ENCODE measurements at regions not wholly inside any gene's neighbourhood (a gene's known extent, or its start where the extent isn't known, plus 50 kb on each side); places are given as distances from the start of the nearest gene placed in this dataset.

GRCh38 chr7:46649876-46650275 is 728.8 kb upstream of the IGFBP3 start:
- CTCF ChIA-PET, result no interaction called here
- no peak for TF ChIP-seq FOXM1 (IDR thresholded peaks at IDR 0.05; ENCODE audit: borderline replicate concordance)
- no peak for TF ChIP-seq BHLHE40 (IDR thresholded peaks at IDR 0.05; ENCODE audit: borderline replicate concordance)
- no peak for TF ChIP-seq LEF1 (IDR thresholded peaks at IDR 0.05; ENCODE audit: borderline replicate concordance)
- no peak for TF ChIP-seq FOXK2 (IDR thresholded peaks at IDR 0.05)
- TF ChIP-seq L3MBTL2 (conservative IDR thresholded peaks at IDR 0.05), result no peak
- TF ChIP-seq SUZ12 (IDR thresholded peaks at IDR 0.05), result no peak
- no peak for TF ChIP-seq ZNF384 (IDR thresholded peaks at IDR 0.05)
- no peak for TF ChIP-seq HDGF (IDR thresholded peaks at IDR 0.05; ENCODE audit: borderline replicate concordance)
- POLR2A ChIA-PET, result no interaction called here
- DNase-seq (ENCODE audit: extremely low spot score), result no peak

- ChIA-PET POLR2A (no interaction called here), CTCF (no interaction called here)
- no peak for DNase-seq (ENCODE audit: extremely low spot score)
- no peak for TF ChIP-seq NFRKB (IDR thresholded peaks at IDR 0.05)
- TF ChIP-seq TARDBP (IDR thresholded peaks at IDR 0.05), result no peak
- no peak for TF ChIP-seq FOXM1 (IDR thresholded peaks at IDR 0.05; ENCODE audit: borderline replicate concordance)
- TF ChIP-seq BHLHE40 (IDR thresholded peaks at IDR 0.05; ENCODE audit: borderline replicate concordance), result no peak
- TF ChIP-seq ELF4 (IDR thresholded peaks at IDR 0.05), result no peak
- no peak for TF ChIP-seq LEF1 (IDR thresholded peaks at IDR 0.05; ENCODE audit: borderline replicate concordance)
Measured at GRCh38 chr7:46637793-46638735, 717.0 kb upstream of the IGFBP3 start.

GRCh38 chr7:46636022-46636421 is 715.0 kb upstream of the IGFBP3 start:
- no peak for TF ChIP-seq SP1 (IDR thresholded peaks at IDR 0.05)
- TF ChIP-seq SUZ12 (IDR thresholded peaks at IDR 0.05), result no peak
- no peak for TF ChIP-seq LEF1 (IDR thresholded peaks at IDR 0.05; ENCODE audit: borderline replicate concordance)
- TF ChIP-seq FOXM1 (IDR thresholded peaks at IDR 0.05; ENCODE audit: borderline replicate concordance), result no peak
- TF ChIP-seq FOXK2 (IDR thresholded peaks at IDR 0.05), result no peak
- TF ChIP-seq PKNOX1 (IDR thresholded peaks at IDR 0.05), result no peak
- no peak for TF ChIP-seq NFRKB (IDR thresholded peaks at IDR 0.05)
- no peak for TF ChIP-seq ARNT (IDR thresholded peaks at IDR 0.05)
- TF ChIP-seq TARDBP (IDR thresholded peaks at IDR 0.05), result no peak
- TF ChIP-seq CTBP1 (IDR thresholded peaks at IDR 0.05; ENCODE audit: borderline replicate concordance), result no peak
- no peak for TF ChIP-seq ELF4 (IDR thresholded peaks at IDR 0.05)
- TF ChIP-seq BHLHE40 (IDR thresholded peaks at IDR 0.05; ENCODE audit: borderline replicate concordance), result no peak
- no peak for TF ChIP-seq HDGF (IDR thresholded peaks at IDR 0.05; ENCODE audit: borderline replicate concordance)
- no peak for TF ChIP-seq ZNF384 (IDR thresholded peaks at IDR 0.05)
- TF ChIP-seq L3MBTL2 (conservative IDR thresholded peaks at IDR 0.05), result no peak
- no peak for TF ChIP-seq FOXA1 (IDR thresholded peaks at IDR 0.05)
- CTCF ChIA-PET, result no interaction called here
- POLR2A ChIA-PET, result no interaction called here
- DNase-seq (ENCODE audit: extremely low spot score), result no peak

GRCh38 chr7:46633630-46634240 is 712.7 kb upstream of the IGFBP3 start:
- no peak for DNase-seq (ENCODE audit: extremely low spot score)
- ChIA-PET CTCF (interaction anchor here (0.6 to 0.8 kb wide), 2 partner anchors 20 to 255 kb away, joined by 4 to 5 read pairs; no protein-coding TSS in a partner anchor), POLR2A (no interaction called here)
- no peak for TF ChIP-seq L3MBTL2 (conservative IDR thresholded peaks at IDR 0.05)
- no peak for TF ChIP-seq ELF4 (IDR thresholded peaks at IDR 0.05)
- no peak for TF ChIP-seq LEF1 (IDR thresholded peaks at IDR 0.05; ENCODE audit: borderline replicate concordance)
- no peak for TF ChIP-seq PKNOX1 (IDR thresholded peaks at IDR 0.05)
- TF ChIP-seq SUZ12 (IDR thresholded peaks at IDR 0.05), result no peak

- ChIA-PET POLR2A (no interaction called here), CTCF (no interaction called here)
- no peak for DNase-seq (ENCODE audit: extremely low spot score)
- TF ChIP-seq BHLHE40 (IDR thresholded peaks at IDR 0.05; ENCODE audit: borderline replicate concordance) (no peak), FOXM1 (IDR thresholded peaks at IDR 0.05; ENCODE audit: borderline replicate concordance) (no peak), PKNOX1 (IDR thresholded peaks at IDR 0.05) (no peak), TARDBP (IDR thresholded peaks at IDR 0.05) (no peak), FOXK2 (IDR thresholded peaks at IDR 0.05) (no peak), CTBP1 (IDR thresholded peaks at IDR 0.05; ENCODE audit: borderline replicate concordance) (no peak), ELF4 (IDR thresholded peaks at IDR 0.05) (no peak)
Measured at GRCh38 chr7:46633200-46633599, 712.1 kb upstream of the IGFBP3 start.

- no peak for TF ChIP-seq L3MBTL2 (conservative IDR thresholded peaks at IDR 0.05)
- TF ChIP-seq CTBP1 (IDR thresholded peaks at IDR 0.05; ENCODE audit: borderline replicate concordance), result no peak
- TF ChIP-seq NFRKB (IDR thresholded peaks at IDR 0.05), result no peak
- TF ChIP-seq ZNF384 (IDR thresholded peaks at IDR 0.05), result no peak
- TF ChIP-seq ARNT (IDR thresholded peaks at IDR 0.05), result no peak
- no peak for TF ChIP-seq SUZ12 (IDR thresholded peaks at IDR 0.05)
- no peak for TF ChIP-seq FOXM1 (IDR thresholded peaks at IDR 0.05; ENCODE audit: borderline replicate concordance)
- no peak for DNase-seq (ENCODE audit: extremely low spot score)
- ChIA-PET POLR2A (no interaction called here), CTCF (no interaction called here)
Measured at GRCh38 chr7:46630031-46630430, 709.0 kb upstream of the IGFBP3 start.

Measured in HEK293T (cell line).